ENCODE measurements at regions not wholly inside any gene's neighbourhood (a gene's known extent, or its start where the extent isn't known, plus 50 kb on each side); places are given as distances from the start of the nearest gene placed in this dataset.
"Not testable (repeated sequence)": the region's sequence is repeated elsewhere in the genome, so short reads cannot be mapped to it uniquely, and the experiment has no call there.

GRCh38 chr1:80211691-80212380 is 1205.3 kb upstream of the ADGRL4 start:
- no peak overlapping the region for H3K27ac Mint-ChIP-seq
- no peaks in the 10 kb centered on the region for H3K4me1 Mint-ChIP-seq
- no peaks in the 10 kb centered on the region for H3K36me3 Mint-ChIP-seq (ENCODE audit: low read depth)
- H3K27me3 Mint-ChIP-seq = no peaks in the 10 kb centered on the region
- ATAC-seq = no peak
- no peak overlapping the region for H3K4me3 Mint-ChIP-seq
- no peak for DNase-seq
- H3K9me3 Mint-ChIP-seq = no peaks in the 10 kb centered on the region

DNA sequence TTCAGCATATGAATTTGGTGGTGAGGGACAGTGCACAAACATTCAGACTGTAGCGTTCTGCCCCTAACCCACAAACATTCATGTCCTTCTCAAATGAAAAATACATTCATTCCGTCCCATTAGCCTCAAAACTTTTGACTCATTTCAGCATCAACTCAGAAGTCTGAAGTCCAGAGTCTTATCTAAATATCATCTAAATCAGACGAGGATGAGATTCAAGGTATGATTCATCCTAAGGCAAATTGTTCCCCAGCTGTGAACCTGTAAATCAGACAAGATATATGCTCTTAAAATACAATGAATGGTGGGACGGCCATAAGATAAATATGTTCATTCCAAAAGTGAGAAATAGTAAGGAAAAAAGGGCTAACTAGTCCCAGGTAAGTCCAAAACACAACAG is 1195.6 kb upstream of the ADGRL4 start:
- no peaks in the 10 kb centered on the region for H3K36me3 Mint-ChIP-seq (ENCODE audit: low read depth)
- no peaks in the 10 kb centered on the region for H3K4me1 Mint-ChIP-seq
- H3K4me3 Mint-ChIP-seq = no peak overlapping the region
- DNase-seq = no peak
- ATAC-seq = no peak
- peaks cover 11% of the 10 kb centered on the region for H3K9me3 Mint-ChIP-seq
- no peak overlapping the region for H3K27ac Mint-ChIP-seq
- H3K27me3 Mint-ChIP-seq = no peaks in the 10 kb centered on the region

- no peaks in the 10 kb centered on the region for H3K36me3 Mint-ChIP-seq (ENCODE audit: low read depth)
- no peaks in the 10 kb centered on the region for H3K4me1 Mint-ChIP-seq
- ATAC-seq = no peak
- no peaks in the 10 kb centered on the region for H3K27me3 Mint-ChIP-seq
- H3K4me3 Mint-ChIP-seq = no peak overlapping the region
- DNase-seq = no peak
- H3K9me3 Mint-ChIP-seq = no peaks in the 10 kb centered on the region
- no peak overlapping the region for H3K27ac Mint-ChIP-seq
Observed at GRCh38 chr1:80194221-80194620, 1187.7 kb upstream of the ADGRL4 start.

DNA sequence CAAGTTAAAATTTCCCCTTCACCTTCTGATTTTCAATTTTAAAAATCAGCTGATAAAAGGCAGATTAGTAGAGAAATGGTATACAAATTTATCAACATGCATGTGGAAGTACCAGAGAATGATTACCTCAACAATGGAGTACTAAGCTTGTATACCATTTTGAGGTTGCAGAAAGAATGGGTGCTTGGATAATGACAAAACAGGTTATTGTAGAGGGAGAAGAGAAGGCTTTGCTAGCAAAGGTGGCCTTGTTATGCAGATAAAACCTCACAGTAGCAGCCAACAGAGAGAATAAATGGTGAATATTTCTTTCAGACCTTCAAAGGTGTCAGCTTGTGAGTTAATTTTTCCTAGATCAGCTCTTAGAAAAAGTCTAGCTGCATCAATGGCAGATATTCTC is 1174.9 kb upstream of the ADGRL4 start:
- no peak overlapping the region for H3K27ac Mint-ChIP-seq
- H3K4me3 Mint-ChIP-seq = no peak overlapping the region
- H3K4me1 Mint-ChIP-seq = no peaks in the 10 kb centered on the region
- ATAC-seq (no peak), DNase-seq (no peak)
- peaks cover 15% of the 10 kb centered on the region for H3K9me3 Mint-ChIP-seq
- no peaks in the 10 kb centered on the region for H3K36me3 Mint-ChIP-seq (ENCODE audit: low read depth)
- H3K27me3 Mint-ChIP-seq = no peaks in the 10 kb centered on the region

DNA sequence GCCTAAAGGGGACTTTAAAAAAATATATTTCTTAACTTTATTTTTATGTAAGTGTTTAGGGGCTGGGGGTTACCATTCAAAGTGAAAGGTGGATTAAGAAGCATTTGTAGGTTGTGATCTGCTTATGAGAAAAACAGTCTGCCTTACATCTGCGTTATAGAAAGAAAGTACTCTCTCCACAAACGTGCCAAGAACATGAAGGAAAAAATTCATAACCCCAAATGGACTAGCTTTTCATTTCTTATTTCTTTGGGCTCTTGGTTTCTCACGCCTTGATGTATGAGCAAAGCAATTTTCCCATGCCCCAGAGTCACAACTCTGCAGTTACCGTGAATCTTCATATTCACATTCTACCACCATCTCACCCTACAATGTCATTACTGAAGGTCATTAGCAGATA is 1165.1 kb upstream of the ADGRL4 start:
- no peak for DNase-seq
- no peak for ATAC-seq
- Mint-ChIP-seq H3K4me1 (no peaks in the 10 kb centered on the region), H3K4me3 (no peak overlapping the region), H3K27ac (no peak overlapping the region), H3K36me3 (ENCODE audit: low read depth) (no peaks in the 10 kb centered on the region), H3K27me3 (no peaks in the 10 kb centered on the region), H3K9me3 (peaks cover 16% of the 10 kb centered on the region)

DNA sequence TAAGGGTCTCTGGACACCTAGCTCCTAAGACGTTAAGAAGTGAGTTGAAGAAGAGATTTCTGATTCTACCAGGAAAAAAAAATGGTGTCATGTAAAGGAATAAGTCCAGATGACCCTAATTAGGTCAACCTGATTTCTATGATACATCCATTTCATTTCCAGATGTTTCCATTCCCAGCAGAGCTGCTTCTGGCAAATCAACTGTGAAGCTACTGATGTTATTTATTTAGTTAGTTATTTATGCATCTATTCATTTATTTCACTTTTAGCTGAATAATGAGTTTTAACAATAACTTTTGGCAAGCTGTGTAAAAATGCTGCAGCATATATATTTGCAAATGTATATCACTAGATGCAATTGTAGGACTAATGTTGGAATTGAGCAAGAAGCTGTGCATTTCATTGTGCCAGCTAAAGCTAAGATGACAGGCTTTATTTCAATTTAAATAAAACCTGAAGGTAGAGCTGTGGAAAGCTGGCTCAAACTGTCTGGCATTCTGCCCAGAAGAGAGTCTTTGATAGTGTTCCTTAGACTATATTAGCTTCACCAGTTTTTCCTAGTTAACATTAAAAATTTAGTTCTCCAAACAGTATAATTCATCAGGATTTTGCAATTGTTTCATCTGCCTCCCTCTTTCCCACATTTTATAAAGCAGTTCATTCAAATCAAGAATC is 1164.4 kb upstream of the ADGRL4 start:
- Mint-ChIP-seq H3K36me3 (ENCODE audit: low read depth) (no peaks in the 10 kb centered on the region), H3K4me3 (no peak overlapping the region), H3K9me3 (peaks cover 14% of the 10 kb centered on the region), H3K27ac (no peak overlapping the region), H3K4me1 (no peaks in the 10 kb centered on the region), H3K27me3 (no peaks in the 10 kb centered on the region)
- ATAC-seq (no peak), DNase-seq (no peak)

DNA sequence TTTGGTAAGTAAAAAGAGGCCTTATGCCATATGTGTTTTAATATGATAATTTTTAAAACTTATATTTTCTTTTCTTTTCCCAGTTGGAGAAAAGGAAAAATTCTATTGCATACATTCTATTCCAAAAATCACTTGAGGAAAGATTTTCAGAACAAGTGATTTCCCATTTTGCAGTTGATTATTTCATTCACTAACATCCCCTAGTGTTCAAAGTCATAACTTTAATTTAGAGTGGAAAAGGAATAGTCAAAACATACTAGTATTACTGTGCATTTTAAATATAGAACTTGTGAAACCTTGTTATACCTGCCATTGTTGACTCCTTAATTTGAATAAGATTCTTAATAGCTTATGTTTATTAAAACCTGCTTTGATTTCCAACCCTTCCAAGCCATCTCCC is 1157.6 kb upstream of the ADGRL4 start:
- no peak for ATAC-seq
- no peak overlapping the region for H3K4me3 Mint-ChIP-seq
- no peak for DNase-seq
- H3K4me1 Mint-ChIP-seq = no peaks in the 10 kb centered on the region
- no peak overlapping the region for H3K27ac Mint-ChIP-seq
- H3K36me3 Mint-ChIP-seq (ENCODE audit: low read depth) = no peaks in the 10 kb centered on the region
- no peaks in the 10 kb centered on the region for H3K9me3 Mint-ChIP-seq
- no peaks in the 10 kb centered on the region for H3K27me3 Mint-ChIP-seq

DNA sequence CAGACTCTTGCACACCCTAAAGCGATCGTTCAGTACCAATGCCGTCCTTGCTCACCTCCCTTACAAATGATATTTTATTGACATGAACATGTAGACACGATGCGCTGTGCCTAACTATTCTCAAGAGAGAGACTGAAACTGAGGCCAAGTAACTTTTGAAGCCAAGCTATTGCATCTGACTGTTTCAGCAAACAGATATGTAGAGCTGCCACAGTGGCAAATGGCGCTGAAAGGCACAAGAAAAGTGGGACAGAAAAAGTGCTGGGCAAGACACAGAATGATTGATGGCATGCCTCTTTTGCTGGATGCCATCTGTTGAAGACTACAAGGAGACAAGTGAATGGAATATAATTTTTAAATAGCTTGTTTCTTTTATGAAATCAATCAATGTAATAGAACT is 1157.2 kb upstream of the ADGRL4 start:
- ATAC-seq = no peak
- Mint-ChIP-seq H3K27ac (no peak overlapping the region), H3K27me3 (no peaks in the 10 kb centered on the region), H3K36me3 (ENCODE audit: low read depth) (no peaks in the 10 kb centered on the region), H3K4me3 (no peak overlapping the region), H3K9me3 (no peaks in the 10 kb centered on the region), H3K4me1 (no peaks in the 10 kb centered on the region)
- DNase-seq = no peak

- Mint-ChIP-seq H3K27me3 (no peaks in the 10 kb centered on the region), H3K36me3 (ENCODE audit: low read depth) (no peaks in the 10 kb centered on the region), H3K4me1 (no peaks in the 10 kb centered on the region), H3K9me3 (peaks cover 6% of the 10 kb centered on the region), H3K27ac (no peak overlapping the region), H3K4me3 (no peak overlapping the region)
- ATAC-seq = no peak
- DNase-seq = no peak
Observed at GRCh38 chr1:80158771-80159170, 1152.2 kb upstream of the ADGRL4 start.

- Mint-ChIP-seq H3K27me3 (no peaks in the 10 kb centered on the region), H3K4me3 (no peak overlapping the region), H3K27ac (no peak overlapping the region), H3K4me1 (no peaks in the 10 kb centered on the region), H3K9me3 (peaks cover 7% of the 10 kb centered on the region), H3K36me3 (ENCODE audit: low read depth) (no peaks in the 10 kb centered on the region)
- no peak for ATAC-seq
- DNase-seq = no peak
Observed at GRCh38 chr1:80158266-80158665, 1151.7 kb upstream of the ADGRL4 start.

- Mint-ChIP-seq H3K4me1 (no peaks in the 10 kb centered on the region), H3K4me3 (no peak overlapping the region), H3K36me3 (ENCODE audit: low read depth) (peaks cover 2% of the 10 kb centered on the region), H3K9me3 (peaks cover 18% of the 10 kb centered on the region), H3K27ac (no peak overlapping the region), H3K27me3 (no peaks in the 10 kb centered on the region)
- ATAC-seq (no peak), DNase-seq (no peak)
Observed at GRCh38 chr1:80155371-80155770, 1148.8 kb upstream of the ADGRL4 start.

DNA sequence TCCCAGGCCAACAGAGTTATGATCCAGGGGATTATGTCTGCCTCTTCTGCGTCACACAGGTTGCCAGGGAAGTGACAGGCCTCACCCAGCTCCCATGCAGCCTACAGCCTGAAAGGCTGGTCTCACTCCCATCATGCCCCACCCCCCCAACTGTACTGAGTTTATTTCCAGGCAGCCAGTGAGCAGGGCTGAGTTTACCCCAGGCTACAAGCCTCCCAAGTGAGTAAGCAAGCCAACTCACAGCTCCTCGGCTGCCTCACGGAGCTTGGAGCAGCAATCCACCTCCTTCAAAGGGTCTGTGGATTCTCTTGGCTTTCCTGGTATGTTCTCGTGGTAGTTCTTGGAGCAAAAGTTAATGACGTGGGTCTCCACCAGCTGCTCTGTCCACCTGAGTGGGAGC is 1147.6 kb upstream of the ADGRL4 start:
- Mint-ChIP-seq H3K36me3 (ENCODE audit: low read depth) (peaks cover 2% of the 10 kb centered on the region), H3K27ac (no peak overlapping the region), H3K9me3 (peaks cover 20% of the 10 kb centered on the region), H3K4me1 (no peaks in the 10 kb centered on the region), H3K4me3 (no peak overlapping the region), H3K27me3 (no peaks in the 10 kb centered on the region)
- DNase-seq (no peak), ATAC-seq (no peak)

DNA sequence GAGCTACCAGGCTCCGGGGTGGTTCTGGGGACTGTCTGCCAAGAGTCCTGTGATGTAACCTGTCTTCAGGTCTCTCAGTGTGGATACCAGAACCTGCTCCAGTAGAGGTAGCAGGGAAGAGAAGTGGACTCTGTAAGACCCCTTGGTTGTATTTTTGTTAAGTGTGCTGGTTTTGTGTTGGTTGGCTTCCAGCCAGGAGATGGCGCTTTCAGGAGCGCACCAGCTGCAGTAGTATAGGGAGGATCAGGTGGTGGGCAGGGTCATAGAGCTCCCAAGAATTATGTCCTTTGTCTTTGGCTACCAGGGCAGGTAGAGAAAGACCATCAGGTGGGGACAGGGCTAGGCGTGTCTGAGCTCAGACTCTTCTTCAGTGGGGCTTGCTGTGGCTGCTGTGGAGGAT is 1147.2 kb upstream of the ADGRL4 start:
- Mint-ChIP-seq H3K9me3 (peaks cover 24% of the 10 kb centered on the region), H3K27me3 (no peaks in the 10 kb centered on the region), H3K4me3 (no peak overlapping the region), H3K36me3 (ENCODE audit: low read depth) (peaks cover 2% of the 10 kb centered on the region), H3K4me1 (no peaks in the 10 kb centered on the region), H3K27ac (no peak overlapping the region)
- no peak for ATAC-seq
- DNase-seq = no peak

DNA sequence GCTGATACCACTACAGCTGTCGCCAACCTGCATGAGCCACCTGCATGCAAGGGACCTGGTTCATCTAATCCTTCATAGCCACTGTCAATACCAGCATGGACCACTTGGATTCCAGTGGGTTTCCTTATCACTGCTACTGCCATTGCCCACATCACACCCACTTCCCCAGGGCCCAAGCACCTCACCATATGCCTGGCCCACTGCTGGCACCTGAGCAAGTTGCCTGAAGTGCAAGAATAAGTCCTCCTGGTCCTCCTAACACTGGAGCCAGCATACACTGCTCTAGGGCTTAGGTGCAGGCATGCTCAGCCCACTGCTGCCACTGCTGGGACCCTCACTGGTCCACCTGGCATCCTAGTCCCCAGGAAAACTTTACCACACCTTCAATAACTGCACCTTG is 1136.8 kb upstream of the ADGRL4 start:
- ATAC-seq = no peak
- H3K27me3 Mint-ChIP-seq = no peaks in the 10 kb centered on the region

GRCh38 chr1:80137946-80138602 is 1131.5 kb upstream of the ADGRL4 start:
- not testable (repeated sequence) for H3K36me3 Mint-ChIP-seq (ENCODE audit: low read depth); DNase-seq; ATAC-seq; H3K27ac Mint-ChIP-seq; H3K27me3 Mint-ChIP-seq; H3K4me3 Mint-ChIP-seq; H3K4me1 Mint-ChIP-seq
- peaks cover 10% of the 10 kb centered on the region for H3K9me3 Mint-ChIP-seq

More for the DNA sequence above, 1136.8 kb upstream of the ADGRL4 start:
- peaks cover 32% of the 10 kb centered on the region for H3K9me3 Mint-ChIP-seq
- no peak for DNase-seq
- no peak overlapping the region for H3K27ac Mint-ChIP-seq
- H3K36me3 Mint-ChIP-seq (ENCODE audit: low read depth) = no peaks in the 10 kb centered on the region
- H3K4me1 Mint-ChIP-seq = no peaks in the 10 kb centered on the region
- H3K4me3 Mint-ChIP-seq = no peak overlapping the region
